Lower leg skin (tissue), 4 donors: ENCODE measurements at regions not wholly inside any gene's neighbourhood (a gene's known extent, or its start where the extent isn't known, plus 50 kb on each side); places are given as distances from the start of the nearest gene placed in this dataset.
"Not testable (repeated sequence)": the region's sequence is repeated elsewhere in the genome, so short reads cannot be mapped to it uniquely, and the experiment has no call there.

Source experiments
- DNase-seq, 2 donors: peaks; one replicate each; pipeline ENCODE4 v3.0.0-alpha.2; 2019; ENCODE audit warnings: low spot score in 2 of 2
- H3K4me3 ChIP-seq: fragments of 200-600 bp; sonication (generic); 2 replicates; pipeline ENCODE4 v1.5.1; 2017; ENCODE audit warnings: mild to moderate bottlenecking, low read depth; ENCODE audit not compliant: poor library complexity, severe bottlenecking
- CTCF ChIP-seq, 3 donors: fragments of 450-650 bp; IDR thresholded peaks; one replicate each; pipeline ENCODE4 v1.5.1; 2016; ENCODE audit warnings: antibody characterized with exemption in 3 of 3, mild to moderate bottlenecking in 3 of 3, moderate library complexity in 2 of 3
- POLR2A ChIP-seq, 2 donors: fragments of 450-650 bp; IDR thresholded peaks; one replicate each; pipeline ENCODE4 v1.6.1; 2016 to 2017; ENCODE audit warnings: antibody characterized with exemption in 2 of 2, mild to moderate bottlenecking in 1 of 2, moderate library complexity in 1 of 2
- WGBS, 2 donors: methylation state at CpG; one replicate each; pipeline ENCODE4 v1.1.5; 2018; 5-methylcytosine and 5-hydroxymethylcytosine counted together
- intact Hi-C: fragments of 100-400 bp; cut with DNase I; formaldehyde crosslinking; loops from one replicate; pipeline ENCODE4 v1.15.0; 2023; ENCODE audit warnings: low total_unique reads

- intact Hi-C loops = no loop called here
- H3K4me3 ChIP-seq = no peak overlapping the region
- DNase-seq = no peak
- TF ChIP-seq CTCF (IDR thresholded peaks at IDR 0.05) = no peak
- TF ChIP-seq POLR2A (IDR thresholded peaks at IDR 0.05) = no peak
- WGBS, 2 donors = 57 to 68% methylated on average over 4 of the region's 4 CpGs
Observed at GRCh38 chr10:38209332-38209731, 115.2 kb downstream of the ZNF37A start.

GRCh38 chr10:38209748-38210147, 115.6 kb downstream of the ZNF37A start:
- intact Hi-C loops, H3K4me3 ChIP-seq, DNase-seq: not testable (repeated sequence)

- no peak overlapping the region for H3K4me3 ChIP-seq
- no peak for DNase-seq
- TF ChIP-seq POLR2A (IDR thresholded peaks at IDR 0.05) (no peak), CTCF (IDR thresholded peaks at IDR 0.05) (no peak)
- 76 to 93% methylated on average over 1 of the region's 1 CpG for WGBS, 2 donors
- intact Hi-C loops = no loop called here
Observed at GRCh38 chr10:38212460-38212859, 118.3 kb downstream of the ZNF37A start.

- WGBS, 2 donors = 79 to 81% methylated on average over 2 of the region's 2 CpGs
- H3K4me3 ChIP-seq = no peak overlapping the region
Observed at GRCh38 chr10:38226385-38226784, 132.2 kb downstream of the ZNF37A start.

GRCh38 chr10:38228394-38228793, 134.3 kb downstream of the ZNF37A start:
- no peak overlapping the region for H3K4me3 ChIP-seq
- TF ChIP-seq POLR2A (IDR thresholded peaks at IDR 0.05) = no peak
- TF ChIP-seq CTCF (IDR thresholded peaks at IDR 0.05) = no peak
- intact Hi-C loops = no loop called here
- DNase-seq = no peak
- 88 to 90% methylated on average over 2 of the region's 2 CpGs for WGBS, 2 donors

More at GRCh38 chr10:38226385-38226784, 132.2 kb downstream of the ZNF37A start:
- no peak for DNase-seq
- intact Hi-C loops = no loop called here
- TF ChIP-seq CTCF (IDR thresholded peaks at IDR 0.05) = no peak
- no peak for TF ChIP-seq POLR2A (IDR thresholded peaks at IDR 0.05)

GRCh38 chr10:38238479-38238878, 144.3 kb downstream of the ZNF37A start:
- 75 to 92% methylated on average over 2 of the region's 2 CpGs for WGBS, 2 donors
- DNase-seq, intact Hi-C loops, H3K4me3 ChIP-seq: not testable (repeated sequence)

- 46 to 53% methylated on average over 2 of the region's 2 CpGs for WGBS, 2 donors
- H3K4me3 ChIP-seq, intact Hi-C loops, DNase-seq: not testable (repeated sequence)
Observed at GRCh38 chr10:38242061-38242649, 148.0 kb downstream of the ZNF37A start.

- intact Hi-C loops, DNase-seq, H3K4me3 ChIP-seq: not testable (repeated sequence)
- WGBS, 2 donors = 41 to 54% methylated on average over 1 of the region's 1 CpG
Observed at GRCh38 chr10:38248113-38248512, 154.0 kb downstream of the ZNF37A start.

- H3K4me3 ChIP-seq, intact Hi-C loops, DNase-seq: not testable (repeated sequence)
- WGBS, 2 donors = 43 to 49% methylated on average over 6 of the region's 6 CpGs
Observed at GRCh38 chr10:38252551-38252950, 158.4 kb downstream of the ZNF37A start.

GRCh38 chr10:38267555-38267954, 173.4 kb downstream of the ZNF37A start:
- H3K4me3 ChIP-seq, DNase-seq, intact Hi-C loops: not testable (repeated sequence)
- WGBS, 2 donors = 72 to 78% methylated on average over 6 of the region's 6 CpGs

- intact Hi-C loops, DNase-seq, H3K4me3 ChIP-seq: not testable (repeated sequence)
- WGBS, 2 donors = 47 to 62% methylated on average over 3 of the region's 3 CpGs
Observed at GRCh38 chr10:38271031-38271430, 176.9 kb downstream of the ZNF37A start.
